HG03457 (cell line): ENCODE measurements at regions not wholly inside any gene's neighbourhood (a gene's known extent, or its start where the extent isn't known, plus 50 kb on each side); places are given as distances from the start of the nearest gene placed in this dataset.

Experiments used
- ATAC-seq: cut with Tn5 transposase; IDR thresholded peaks from one replicate; pipeline ENCODE4 v1.9.1; 2021; ENCODE audit warnings: moderate number of reproducible peaks; ENCODE audit not compliant: unreplicated experiment

- no peak for ATAC-seq
Observed at GRCh38 chr10:88058750-88059149, 195.3 kb downstream of the PTEN start.

- ATAC-seq = no peak
Observed at GRCh38 chr10:88059190-88059589, 195.8 kb downstream of the PTEN start.

GRCh38 chr10:88060762-88061161 lies 197.3 kb downstream of the PTEN start:
- no peak for ATAC-seq

GRCh38 chr10:88062385-88062784 lies 199.0 kb downstream of the PTEN start:
- no peak for ATAC-seq

- ATAC-seq = no peak
Observed at GRCh38 chr10:88062798-88063472, 199.5 kb downstream of the PTEN start.

GRCh38 chr10:88063861-88064557 lies 200.6 kb downstream of the PTEN start:
- no peak for ATAC-seq

- peak; percentile 45 for ATAC-seq
Observed at GRCh38 chr10:88064608-88065382, 201.4 kb downstream of the PTEN start.

- ATAC-seq = peak; percentile 21
Observed at GRCh38 chr10:88065383-88066049, 202.1 kb downstream of the PTEN start.

- no peak for ATAC-seq
Observed at GRCh38 chr10:88066319-88066718, 202.9 kb downstream of the PTEN start.

- no peak for ATAC-seq
Observed at GRCh38 chr10:88066876-88067275, 203.5 kb downstream of the PTEN start.

- ATAC-seq = no peak
Observed at GRCh38 chr10:88067737-88068136, 204.3 kb downstream of the PTEN start.

- no peak for ATAC-seq
Observed at GRCh38 chr10:88069338-88069737, 205.9 kb downstream of the PTEN start.

- peak; percentile 40 for ATAC-seq
Observed at GRCh38 chr10:88070080-88070880, 206.9 kb downstream of the PTEN start.

GRCh38 chr10:88071879-88072278 lies 208.5 kb downstream of the PTEN start:
- no peak for ATAC-seq

- no peak for ATAC-seq
Observed at GRCh38 chr10:88073682-88074081, 210.3 kb downstream of the PTEN start.

GRCh38 chr10:88074971-88075370 lies 211.5 kb downstream of the PTEN start:
- ATAC-seq = no peak

GRCh38 chr10:88076027-88076880 lies 212.8 kb downstream of the PTEN start:
- ATAC-seq = no peak

GRCh38 chr10:88077977-88078376 lies 214.6 kb downstream of the PTEN start:
- ATAC-seq = no peak

- ATAC-seq = peak; percentile 36
Observed at GRCh38 chr10:88080213-88080612, 216.8 kb downstream of the PTEN start.
